ENCODE measurements at regions not wholly inside any gene's neighbourhood (a gene's known extent, or its start where the extent isn't known, plus 50 kb on each side); places are given as distances from the start of the nearest gene placed in this dataset.
"Not testable (repeated sequence)": the region's sequence is repeated elsewhere in the genome, so short reads cannot be mapped to it uniquely, and the experiment has no call there.

GRCh38 chr21:14013056-14013603 is 197.6 kb downstream of the LIPI start:
- Mint-ChIP-seq H3K4me3 (ENCODE audit: unreplicated experiment) (no peak overlapping the region), H3K27me3 (ENCODE audit: unreplicated experiment) (peaks cover 2% of the 10 kb centered on the region), H3K4me1 (ENCODE audit: low read depth, unreplicated experiment) (no peaks in the 10 kb centered on the region), H3K27ac (ENCODE audit: unreplicated experiment) (no peak overlapping the region), H3K9me3 (ENCODE audit: unreplicated experiment) (peaks cover 4% of the 10 kb centered on the region), H3K36me3 (ENCODE audit: unreplicated experiment) (no peaks in the 10 kb centered on the region)
- DNase-seq: no peak
- TF ChIP-seq CTCF (IDR thresholded peaks at IDR 0.05; ENCODE audit: partially characterized antibody, unreplicated experiment): no peak

- Mint-ChIP-seq H3K4me1 (ENCODE audit: low read depth, unreplicated experiment) (no peaks in the 10 kb centered on the region), H3K27me3 (ENCODE audit: unreplicated experiment) (no peaks in the 10 kb centered on the region), H3K36me3 (ENCODE audit: unreplicated experiment) (no peaks in the 10 kb centered on the region), H3K9me3 (ENCODE audit: unreplicated experiment) (peaks cover 3% of the 10 kb centered on the region), H3K27ac (ENCODE audit: unreplicated experiment) (no peak overlapping the region), H3K4me3 (ENCODE audit: unreplicated experiment) (no peak overlapping the region)
- DNase-seq: no peak
- no peak for TF ChIP-seq CTCF (IDR thresholded peaks at IDR 0.05; ENCODE audit: partially characterized antibody, unreplicated experiment)
Observed at GRCh38 chr21:14012409-14012808, 198.3 kb downstream of the LIPI start.

GRCh38 chr21:14011751-14012150 is 199.0 kb downstream of the LIPI start:
- not testable (repeated sequence) for H3K36me3 Mint-ChIP-seq (ENCODE audit: unreplicated experiment); H3K4me3 Mint-ChIP-seq (ENCODE audit: unreplicated experiment)

GRCh38 chr21:14011149-14011548 is 199.6 kb downstream of the LIPI start:
- DNase-seq; H3K4me1 Mint-ChIP-seq (ENCODE audit: low read depth, unreplicated experiment); H3K27ac Mint-ChIP-seq (ENCODE audit: unreplicated experiment); H3K36me3 Mint-ChIP-seq (ENCODE audit: unreplicated experiment); H3K27me3 Mint-ChIP-seq (ENCODE audit: unreplicated experiment); H3K9me3 Mint-ChIP-seq (ENCODE audit: unreplicated experiment); H3K4me3 Mint-ChIP-seq (ENCODE audit: unreplicated experiment): not testable (repeated sequence)

More at GRCh38 chr21:14011751-14012150, 199.0 kb downstream of the LIPI start:
- H3K27ac Mint-ChIP-seq (ENCODE audit: unreplicated experiment); DNase-seq; H3K9me3 Mint-ChIP-seq (ENCODE audit: unreplicated experiment); H3K27me3 Mint-ChIP-seq (ENCODE audit: unreplicated experiment); H3K4me1 Mint-ChIP-seq (ENCODE audit: low read depth, unreplicated experiment): not testable (repeated sequence)

- no peaks in the 10 kb centered on the region for H3K27me3 Mint-ChIP-seq (ENCODE audit: unreplicated experiment)
- H3K27ac Mint-ChIP-seq (ENCODE audit: unreplicated experiment): no peak overlapping the region
- no peak for TF ChIP-seq CTCF (IDR thresholded peaks at IDR 0.05; ENCODE audit: partially characterized antibody, unreplicated experiment)
- no peak overlapping the region for H3K4me3 Mint-ChIP-seq (ENCODE audit: unreplicated experiment)
- no peaks in the 10 kb centered on the region for H3K36me3 Mint-ChIP-seq (ENCODE audit: unreplicated experiment)
- no peak for DNase-seq
- H3K4me1 Mint-ChIP-seq (ENCODE audit: low read depth, unreplicated experiment): no peaks in the 10 kb centered on the region
- peaks cover 3% of the 10 kb centered on the region for H3K9me3 Mint-ChIP-seq (ENCODE audit: unreplicated experiment)
Observed at GRCh38 chr21:14010729-14011128, 200.0 kb downstream of the LIPI start.

GRCh38 chr21:14009990-14010389 is 200.8 kb downstream of the LIPI start:
- H3K9me3 Mint-ChIP-seq (ENCODE audit: unreplicated experiment); H3K27me3 Mint-ChIP-seq (ENCODE audit: unreplicated experiment); H3K4me1 Mint-ChIP-seq (ENCODE audit: low read depth, unreplicated experiment); DNase-seq; H3K36me3 Mint-ChIP-seq (ENCODE audit: unreplicated experiment); H3K4me3 Mint-ChIP-seq (ENCODE audit: unreplicated experiment); H3K27ac Mint-ChIP-seq (ENCODE audit: unreplicated experiment): not testable (repeated sequence)

- H3K4me1 Mint-ChIP-seq (ENCODE audit: low read depth, unreplicated experiment); H3K9me3 Mint-ChIP-seq (ENCODE audit: unreplicated experiment); H3K27me3 Mint-ChIP-seq (ENCODE audit: unreplicated experiment); DNase-seq; H3K27ac Mint-ChIP-seq (ENCODE audit: unreplicated experiment); H3K4me3 Mint-ChIP-seq (ENCODE audit: unreplicated experiment); H3K36me3 Mint-ChIP-seq (ENCODE audit: unreplicated experiment): not testable (repeated sequence)
Observed at GRCh38 chr21:14009238-14009981, 201.3 kb downstream of the LIPI start.

- not testable (repeated sequence) for H3K27me3 Mint-ChIP-seq (ENCODE audit: unreplicated experiment); H3K27ac Mint-ChIP-seq (ENCODE audit: unreplicated experiment); DNase-seq; H3K4me3 Mint-ChIP-seq (ENCODE audit: unreplicated experiment); H3K36me3 Mint-ChIP-seq (ENCODE audit: unreplicated experiment); H3K9me3 Mint-ChIP-seq (ENCODE audit: unreplicated experiment); H3K4me1 Mint-ChIP-seq (ENCODE audit: low read depth, unreplicated experiment)
Observed at GRCh38 chr21:14008436-14008835, 202.3 kb downstream of the LIPI start.

GRCh38 chr21:14008006-14008405 is 202.7 kb downstream of the LIPI start:
- DNase-seq; H3K27ac Mint-ChIP-seq (ENCODE audit: unreplicated experiment); H3K4me3 Mint-ChIP-seq (ENCODE audit: unreplicated experiment); H3K4me1 Mint-ChIP-seq (ENCODE audit: low read depth, unreplicated experiment); H3K36me3 Mint-ChIP-seq (ENCODE audit: unreplicated experiment); H3K9me3 Mint-ChIP-seq (ENCODE audit: unreplicated experiment); H3K27me3 Mint-ChIP-seq (ENCODE audit: unreplicated experiment): not testable (repeated sequence)

All from glutamatergic neuron (in vitro differentiated cells).